ENCODE measurements at regions not wholly inside any gene's neighbourhood (a gene's known extent, or its start where the extent isn't known, plus 50 kb on each side); places are given as distances from the start of the nearest gene placed in this dataset.
"Not testable (repeated sequence)": the region's sequence is repeated elsewhere in the genome, so short reads cannot be mapped to it uniquely, and the experiment has no call there.

GRCh38 chr11:71089571-71089970 lies 162.8 kb downstream of the SHANK2 start:
- H3K4me1 ChIP-seq (ENCODE audit: control insufficient read depth, insufficient read depth, low read length): no peaks in the 10 kb centered on the region
- H3K27ac ChIP-seq (ENCODE audit: extremely low read depth, low read depth, low read length): no peak overlapping the region
- no peak overlapping the region for H3K4me3 ChIP-seq (ENCODE audit: low read depth, low read length)
- H3K9me3 ChIP-seq (ENCODE audit: control insufficient read depth, insufficient read depth, low read depth, low read length): no peaks in the 10 kb centered on the region
- H3K36me3 ChIP-seq (ENCODE audit: control insufficient read depth in 2 of 2, insufficient read depth in 1 of 2, low read length in 2 of 2): peaks cover 0 to 6% of the 10 kb centered on the region in 2 experiments; a peak in 1 of 3 replicates
- ChIA-PET POLR2A (no interaction called here), CTCF (no interaction called here)
- no peak for TF ChIP-seq ZEB2 (tag by site-specific recombination; IDR thresholded peaks at IDR 0.05)
- no peak for TF ChIP-seq ZSCAN16 (tag by site-specific recombination; IDR thresholded peaks at IDR 0.05)
- TF ChIP-seq SCRT1 (tag by site-specific recombination; IDR thresholded peaks at IDR 0.05; ENCODE audit: borderline replicate concordance): no peak
- no peak for TF ChIP-seq ZNF639 (tag by site-specific recombination; IDR thresholded peaks at IDR 0.05)
- TF ChIP-seq YY1 (tag by site-specific recombination; IDR thresholded peaks at IDR 0.05): no peak
- TF ChIP-seq WT1 (tag by site-specific recombination; IDR thresholded peaks at IDR 0.05): no peak
- no peak for TF ChIP-seq ZNF610 (tag by site-specific recombination; IDR thresholded peaks at IDR 0.05; ENCODE audit: borderline replicate concordance)
- TF ChIP-seq ZNF350 (tag by site-specific recombination; IDR thresholded peaks at IDR 0.05): no peak
- no peak for TF ChIP-seq ZNF169 (tag by site-specific recombination; IDR thresholded peaks at IDR 0.05)
- no peak for TF ChIP-seq ZFP69B (tag by site-specific recombination; IDR thresholded peaks at IDR 0.05)
- TF ChIP-seq ZNF155 (tag by site-specific recombination; IDR thresholded peaks at IDR 0.05): no peak
- no peak for TF ChIP-seq ZNF223 (tag by site-specific recombination; IDR thresholded peaks at IDR 0.05)
- no peak for TF ChIP-seq ZNF707 (tag by site-specific recombination; IDR thresholded peaks at IDR 0.05)

GRCh38 chr11:71088314-71089215 lies 163.8 kb downstream of the SHANK2 start:
- H3K27ac ChIP-seq (ENCODE audit: extremely low read depth, low read depth, low read length); POLR2A ChIA-PET; H3K9me3 ChIP-seq (ENCODE audit: control insufficient read depth, insufficient read depth, low read depth, low read length); H3K4me3 ChIP-seq (ENCODE audit: low read depth, low read length); H3K36me3 ChIP-seq (ENCODE audit: control insufficient read depth in 2 of 2, insufficient read depth in 1 of 2, low read length in 2 of 2); H3K4me1 ChIP-seq (ENCODE audit: control insufficient read depth, insufficient read depth, low read length): not testable (repeated sequence)
- CTCF ChIA-PET: interaction anchor here (0.7 kb wide), 1 partner anchor 180 kb away, joined by 3 read pairs; no protein-coding TSS in a partner anchor

- peaks cover 0 to 3% of the 10 kb centered on the region in 2 experiments; a peak in 1 of 3 replicates for H3K36me3 ChIP-seq (ENCODE audit: control insufficient read depth in 2 of 2, insufficient read depth in 1 of 2, low read length in 2 of 2)
- CTCF ChIA-PET: interaction anchor here (0.6 to 1.5 kb wide), 12 partner anchors 11 to 347 kb away, joined by 3 to 14 read pairs (median 4); no protein-coding TSS in a partner anchor
- no peaks in the 10 kb centered on the region for H3K9me3 ChIP-seq (ENCODE audit: control insufficient read depth, insufficient read depth, low read depth, low read length)
- H3K27ac ChIP-seq (ENCODE audit: extremely low read depth, low read depth, low read length): no peak overlapping the region
- POLR2A ChIA-PET: no interaction called here
- no peak overlapping the region for H3K4me3 ChIP-seq (ENCODE audit: low read depth, low read length)
- TF ChIP-seq ZNF514 (tag by site-specific recombination; IDR thresholded peaks at IDR 0.05) (no peak), CTCF (tag by site-specific recombination; IDR thresholded peaks at IDR 0.05) (0 out of 2 replicates have a peak, but pooled peaks have one; percentile 17), ZNF654 (tag by site-specific recombination; IDR thresholded peaks at IDR 0.05; ENCODE audit: low read depth) (peak; percentile 21; the same call in 1 of the 2 replicates)
- H3K4me1 ChIP-seq (ENCODE audit: control insufficient read depth, insufficient read depth, low read length): no peaks in the 10 kb centered on the region
Measured at GRCh38 chr11:71086687-71087258, 165.6 kb downstream of the SHANK2 start.

Measured in HEK293 (cell line).